Transverse colon (tissue), 4 donors: ENCODE measurements at regions not wholly inside any gene's neighbourhood (a gene's known extent, or its start where the extent isn't known, plus 50 kb on each side); places are given as distances from the start of the nearest gene placed in this dataset.

Experiments
- DNase-seq: peaks from one replicate; pipeline ENCODE4 v3.0.0-alpha.2; 2019
- H3K27ac ChIP-seq, 4 donors: fragments of 200-600 bp; sonication (generic); 2 replicates each; pipeline ENCODE4 v1.5.1; 2016 to 2018; ENCODE audit warnings: inconsistent platforms in 4 of 4
- H3K27me3 ChIP-seq: fragments of 200-600 bp; sonication (generic); 2 replicates; pipeline ENCODE4 v1.5.1; 2017; ENCODE audit warnings: inconsistent platforms
- H3K36me3 ChIP-seq, 4 donors: fragments of 200-600 bp; sonication (generic); 2 replicates each; pipeline ENCODE4 v1.5.1; 2017 to 2019; ENCODE audit warnings: inconsistent platforms in 4 of 4
- H3K4me1 ChIP-seq, 4 donors: fragments of 200-600 bp; sonication (generic); 2 replicates each; pipeline ENCODE4 v1.5.1; 2017 to 2020; ENCODE audit warnings: inconsistent platforms in 4 of 4
- H3K4me3 ChIP-seq, 4 donors: fragments of 200-600 bp; sonication (generic); 1 replicate in 1 of 4; 2 replicates in 3 of 4; pipeline versions ENCODE4 v1.5.1 to v1.6.1; 2017 to 2019; ENCODE audit warnings: inconsistent platforms in 4 of 4
- H3K9me3 ChIP-seq, 2 donors: fragments of 200-600 bp; sonication (generic); 2 replicates each; pipeline ENCODE4 v1.5.1; 2017 to 2019; ENCODE audit warnings: inconsistent platforms in 2 of 2
- CTCF ChIP-seq, 5 experiments: fragments of 200-600 bp in 3 of 5; fragments of 450-650 bp in 2 of 5; sonication (generic) in 3 of 5; IDR thresholded peaks; 1 replicate in 2 of 5; 2 replicates in 3 of 5; pipeline ENCODE4 v1.5.1; 2016 to 2017; ENCODE audit warnings: antibody characterized with exemption in 5 of 5, inconsistent platforms in 3 of 5, mild to moderate bottlenecking in 2 of 5, moderate library complexity in 1 of 5
- EP300 ChIP-seq: sonication (generic); formaldehyde crosslinking; IDR thresholded peaks from one replicate; pipeline ENCODE4 v1.6.1; 2017; ENCODE audit warnings: antibody characterized with exemption, low read depth
- POLR2A ChIP-seq: fragments of 450-650 bp; IDR thresholded peaks from one replicate; pipeline ENCODE4 v1.6.1; 2016; ENCODE audit warnings: antibody characterized with exemption, mild to moderate bottlenecking, moderate library complexity
- POLR2AphosphoS5 ChIP-seq, 3 donors: sonication (generic); formaldehyde crosslinking; IDR thresholded peaks; one replicate each; pipeline ENCODE4 v1.6.1; 2016; ENCODE audit warnings: antibody characterized with exemption in 3 of 3
- WGBS, 2 donors: methylation state at CpG; one replicate each; pipeline ENCODE4 v1.1.5; 2018; ENCODE audit warnings: low coverage in 1 of 2; 5-methylcytosine and 5-hydroxymethylcytosine counted together
- in situ Hi-C, 4 donors: fragments of 200-750 bp; cut with MboI; loops; one replicate each; pipeline versions ENCODE4 v1.15.0 to v1.15.1; 2017; ENCODE audit warnings: low sequenced_read_pairs in 3 of 4, low pct_ligation_motif_present in 1 of 4, low pct_unique_long_range_greater_than_20kb in 1 of 4
- intact Hi-C: fragments of 100-400 bp; cut with DNase I; formaldehyde crosslinking; loops from one replicate; pipeline ENCODE4 v1.15.1; 2023; ENCODE audit warnings: low total_unique reads

GRCh38 chr10:9297580-9297979, 1243.1 kb downstream of the GATA3 start:
- Histone ChIP-seq H3K9me3 (no peaks in the 10 kb centered on the region), H3K27me3 (no peaks in the 10 kb centered on the region), H3K4me3 (no peak overlapping the region), H3K27ac (no peak overlapping the region), H3K36me3 (no peaks in the 10 kb centered on the region), H3K4me1 (no peaks in the 10 kb centered on the region)
- 88 to 94% methylated on average over 2 to 3 of the region's 3 CpGs for WGBS, 2 donors
- no peak for DNase-seq
- intact Hi-C loops (no loop called here), in situ Hi-C loops (no loop called here)
- TF ChIP-seq CTCF (IDR thresholded peaks at IDR 0.05): no peak
- no peak for TF ChIP-seq POLR2AphosphoS5 (IDR thresholded peaks at IDR 0.05)
- TF ChIP-seq POLR2A: no peak
- TF ChIP-seq EP300: no peak

GRCh38 chr10:9299966-9300365, 1245.5 kb downstream of the GATA3 start:
- Histone ChIP-seq H3K9me3 (no peaks in the 10 kb centered on the region), H3K36me3 (no peaks in the 10 kb centered on the region), H3K27ac (no peak overlapping the region), H3K27me3 (no peaks in the 10 kb centered on the region), H3K4me1 (no peaks in the 10 kb centered on the region), H3K4me3 (no peak overlapping the region)
- in situ Hi-C loops: loop anchor here in 2 of 4 donors (10.0 to 25.0 kb wide), 3 partner anchors 1438 to 1788 kb away; no protein-coding TSS in a partner anchor
- intact Hi-C loops: no loop called here
- DNase-seq: no peak
- no peak for TF ChIP-seq POLR2A
- no peak for TF ChIP-seq CTCF (IDR thresholded peaks at IDR 0.05)
- no peak for TF ChIP-seq EP300
- no peak for TF ChIP-seq POLR2AphosphoS5 (IDR thresholded peaks at IDR 0.05)
- 58 to 80% methylated on average over 2 of the region's 2 CpGs for WGBS, 2 donors

- no peak for DNase-seq
- no peaks in the 10 kb centered on the region for H3K4me1 ChIP-seq
- intact Hi-C loops: no loop called here
- WGBS, 2 donors: 61 to 62% methylated on average over 2 of the region's 2 CpGs
- no peaks in the 10 kb centered on the region for H3K36me3 ChIP-seq
- no peak overlapping the region for H3K27ac ChIP-seq
- no peaks in the 10 kb centered on the region for H3K27me3 ChIP-seq
- H3K9me3 ChIP-seq: no peaks in the 10 kb centered on the region
- no peak overlapping the region for H3K4me3 ChIP-seq
- TF ChIP-seq EP300 (no peak), POLR2AphosphoS5 (IDR thresholded peaks at IDR 0.05) (no peak), POLR2A (no peak), CTCF (IDR thresholded peaks at IDR 0.05) (no peak)
- in situ Hi-C loops: loop anchor here in 2 of 4 donors (10.0 to 25.0 kb wide), 3 partner anchors 1439 to 1789 kb away; no protein-coding TSS in a partner anchor
These were observed 1246.7 kb downstream of the GATA3 start for GRCh38 chr10:9301148-9301547.

- Histone ChIP-seq H3K27me3 (no peaks in the 10 kb centered on the region), H3K4me1 (no peaks in the 10 kb centered on the region), H3K9me3 (no peaks in the 10 kb centered on the region), H3K27ac (no peak overlapping the region), H3K4me3 (no peak overlapping the region), H3K36me3 (no peaks in the 10 kb centered on the region)
- TF ChIP-seq EP300: no peak
- TF ChIP-seq POLR2AphosphoS5 (IDR thresholded peaks at IDR 0.05): no peak
- no peak for TF ChIP-seq POLR2A
- TF ChIP-seq CTCF (IDR thresholded peaks at IDR 0.05): no peak
- intact Hi-C loops: no loop called here
- in situ Hi-C loops: loop anchor here in 2 of 4 donors (10.0 to 25.0 kb wide), 3 partner anchors 1439 to 1789 kb away; no protein-coding TSS in a partner anchor
- no peak for DNase-seq
- WGBS, 2 donors: 48 to 53% methylated on average over 4 of the region's 4 CpGs
These were observed 1247.1 kb downstream of the GATA3 start for GRCh38 chr10:9301554-9301953.
